ENCODE measurements at regions not wholly inside any gene's neighbourhood (a gene's known extent, or its start where the extent isn't known, plus 50 kb on each side); places are given as distances from the start of the nearest gene placed in this dataset.

- TF ChIP-seq JUNB (IDR thresholded peaks at IDR 0.05) (no peak), SMC3 (IDR thresholded peaks at IDR 0.05) (no peak), CTCF (IDR thresholded peaks at IDR 0.05) (no peak), REST (IDR thresholded peaks at IDR 0.05) (no peak), RFX5 (IDR thresholded peaks at IDR 0.05) (no peak), POLR2A (IDR thresholded peaks at IDR 0.05; ENCODE audit: low read length) (no peak), POLR2AphosphoS2 (conservative IDR thresholded peaks at IDR 0.05; ENCODE audit: low read length) (no peak)
Measured at GRCh38 chr5:36371366-36371765, 69.7 kb upstream of the RANBP3L start.
